Fibroblast of lung (primary cell): ENCODE measurements at regions not wholly inside any gene's neighbourhood (a gene's known extent, or its start where the extent isn't known, plus 50 kb on each side); places are given as distances from the start of the nearest gene placed in this dataset.
A peak's percentile ranks its signal among the peaks of the same experiment; 100 is the strongest.

Experiments used
- DNase-seq, 2 donors: peaks; one replicate each; pipeline versions ENCODE4 v3.0.0 to v3.0.0-alpha.2; 2010; ENCODE audit warnings: low read depth in 2 of 2
- H2AFZ ChIP-seq: 2 replicates; pipeline ENCODE4 v1.5.1; 2012; ENCODE audit warnings: low read length, control low read depth, inconsistent platforms
- H3K27ac ChIP-seq: 2 replicates; pipeline ENCODE4 v1.5.1; 2011; ENCODE audit warnings: low read length, control low read depth; ENCODE audit not compliant: insufficient read depth
- H3K27me3 ChIP-seq: 2 replicates; pipeline ENCODE4 v1.5.1; 2011; ENCODE audit warnings: mild to moderate bottlenecking, low read length; ENCODE audit not compliant: control insufficient read depth, insufficient read depth
- H3K36me3 ChIP-seq: 2 replicates; pipeline ENCODE4 v1.5.1; 2011; ENCODE audit warnings: low read length; ENCODE audit not compliant: control insufficient read depth, insufficient read depth
- H3K4me1 ChIP-seq: 2 replicates; pipeline ENCODE4 v1.5.1; 2011; ENCODE audit warnings: low read length; ENCODE audit not compliant: control insufficient read depth, insufficient read depth; ENCODE audit errors: extremely low read depth
- H3K4me2 ChIP-seq: 2 replicates; pipeline ENCODE4 v1.5.1; 2011; ENCODE audit warnings: low read length, control low read depth; ENCODE audit not compliant: insufficient read depth; ENCODE audit errors: extremely low read depth
- H3K4me3 ChIP-seq, 4 experiments: fragments of 200-600 bp in 1 of 4; sonication (generic) in 1 of 4; replicated peaks in 1 of 4; 2 replicates each; pipeline ENCODE4 v1.5.1; 2011 to 2016; ENCODE audit warnings: low read length in 4 of 4, low read depth in 3 of 4, mild to moderate bottlenecking in 3 of 4, control low read depth in 2 of 4, inconsistent platforms in 1 of 4, mixed read lengths in 1 of 4; ENCODE audit not compliant: insufficient read depth in 1 of 4; ENCODE audit errors: control extremely low read depth in 1 of 4
- H3K79me2 ChIP-seq: 2 replicates; pipeline ENCODE4 v1.5.1; 2012; ENCODE audit warnings: mild to moderate bottlenecking, low read length, inconsistent platforms; ENCODE audit not compliant: control insufficient read depth, insufficient read depth
- H3K9ac ChIP-seq: 2 replicates; pipeline ENCODE4 v1.5.1; 2011; ENCODE audit warnings: mild to moderate bottlenecking, low read length, control low read depth; ENCODE audit not compliant: insufficient read depth
- H3K9me3 ChIP-seq: 2 replicates; pipeline ENCODE4 v1.5.1; 2012; ENCODE audit warnings: low read depth, low read length; ENCODE audit not compliant: control insufficient read depth, insufficient read depth
- H4K20me1 ChIP-seq: 2 replicates; pipeline ENCODE4 v1.5.1; 2011; ENCODE audit warnings: low read length; ENCODE audit not compliant: control insufficient read depth, insufficient read depth; ENCODE audit errors: extremely low read depth
- CTCF ChIP-seq, 2 donors: IDR thresholded peaks in 1 of 2; conservative IDR thresholded peaks in 1 of 2; 1 replicate in 1 of 2; 2 replicates in 1 of 2; pipeline ENCODE4 v1.5.1; 2011 to 2012; ENCODE audit warnings: low read length in 2 of 2, control low read depth in 1 of 2, inconsistent platforms in 1 of 2, low read depth in 1 of 2, mild to moderate bottlenecking in 1 of 2
- EZH2 ChIP-seq: IDR thresholded peaks from 2 replicates; pipeline ENCODE4 v1.5.1; 2012; ENCODE audit warnings: low read length, control low read depth, mild to moderate bottlenecking; ENCODE audit errors: missing control alignments

GRCh38 chr10:65358565-65358964 is 1567.3 kb upstream of the LRRTM3 start:
- H3K4me1 ChIP-seq: no peaks in the 10 kb centered on the region
- H3K9ac ChIP-seq: no peak overlapping the region
- H3K4me2 ChIP-seq: no peak overlapping the region
- H3K36me3 ChIP-seq: no peaks in the 10 kb centered on the region
- no peaks in the 10 kb centered on the region for H3K79me2 ChIP-seq
- no peak overlapping the region for H3K4me3 ChIP-seq
- no peaks in the 10 kb centered on the region for H4K20me1 ChIP-seq
- peak; percentile 4 to 34 for DNase-seq
- H3K9me3 ChIP-seq: no peaks in the 10 kb centered on the region
- TF ChIP-seq CTCF (conservative IDR thresholded peaks at IDR 0.05 in 1 of 2, IDR thresholded peaks at IDR 0.05 in 1 of 2; ENCODE audit: low read depth in 1 of 2, low read length in 2 of 2) (peak in 1 of 2 donors; percentile 72), EZH2 (no peak)
- no peak overlapping the region for H3K27ac ChIP-seq
- no peaks in the 10 kb centered on the region for H3K27me3 ChIP-seq
- no peak overlapping the region for H2AFZ ChIP-seq

- H3K4me3 ChIP-seq: no peak overlapping the region
- no peak for DNase-seq
- no peaks in the 10 kb centered on the region for H3K4me1 ChIP-seq
- no peak for TF ChIP-seq EZH2
- no peak for TF ChIP-seq CTCF (conservative IDR thresholded peaks at IDR 0.05 in 1 of 2, IDR thresholded peaks at IDR 0.05 in 1 of 2; ENCODE audit: low read depth in 1 of 2, low read length in 2 of 2)
- H4K20me1 ChIP-seq: no peaks in the 10 kb centered on the region
- no peaks in the 10 kb centered on the region for H3K79me2 ChIP-seq
- no peaks in the 10 kb centered on the region for H3K9me3 ChIP-seq
- H3K4me2 ChIP-seq: no peak overlapping the region
- H3K27me3 ChIP-seq: no peaks in the 10 kb centered on the region
- H3K36me3 ChIP-seq: no peaks in the 10 kb centered on the region
- H3K27ac ChIP-seq: no peak overlapping the region
- H3K9ac ChIP-seq: no peak overlapping the region
- H2AFZ ChIP-seq: no peak overlapping the region
These were observed 1565.3 kb upstream of the LRRTM3 start for GRCh38 chr10:65360497-65360896.

- no peaks in the 10 kb centered on the region for H3K79me2 ChIP-seq
- no peak overlapping the region for H3K9ac ChIP-seq
- DNase-seq: no peak
These were observed 1560.0 kb upstream of the LRRTM3 start for GRCh38 chr10:65365878-65366277.

More at GRCh38 chr10:65365878-65366277, 1560.0 kb upstream of the LRRTM3 start:
- H2AFZ ChIP-seq: no peak overlapping the region
- H3K4me3 ChIP-seq: no peak overlapping the region
- TF ChIP-seq CTCF (conservative IDR thresholded peaks at IDR 0.05 in 1 of 2, IDR thresholded peaks at IDR 0.05 in 1 of 2; ENCODE audit: low read depth in 1 of 2, low read length in 2 of 2): no peak
- TF ChIP-seq EZH2: no peak
- H3K4me1 ChIP-seq: no peaks in the 10 kb centered on the region
- no peak overlapping the region for H3K27ac ChIP-seq
- H4K20me1 ChIP-seq: no peaks in the 10 kb centered on the region
- no peaks in the 10 kb centered on the region for H3K36me3 ChIP-seq
- H3K27me3 ChIP-seq: no peaks in the 10 kb centered on the region
- H3K9me3 ChIP-seq: no peaks in the 10 kb centered on the region
- H3K4me2 ChIP-seq: no peak overlapping the region
